Subcutaneous abdominal adipose tissue (tissue), 5 donors: ENCODE measurements at regions not wholly inside any gene's neighbourhood (a gene's known extent, or its start where the extent isn't known, plus 50 kb on each side); places are given as distances from the start of the nearest gene placed in this dataset.

Experiments
- H3K27ac ChIP-seq: one replicate; pipeline ENCODE4 v1.7.0; 2013; ENCODE audit warnings: low read depth, mild to moderate bottlenecking, inconsistent platforms, low read length, moderate library complexity
- H3K27me3 ChIP-seq, 5 donors: one replicate each; pipeline ENCODE4 v1.7.0; 2013; ENCODE audit warnings: low read length in 5 of 5, inconsistent platforms in 1 of 5; ENCODE audit not compliant: control insufficient read depth in 5 of 5, insufficient read depth in 4 of 5
- H3K36me3 ChIP-seq, 5 donors: one replicate each; pipeline ENCODE4 v1.7.0; 2013; ENCODE audit warnings: low read length in 5 of 5; ENCODE audit not compliant: control insufficient read depth in 5 of 5, insufficient read depth in 5 of 5
- H3K4me1 ChIP-seq, 5 donors: one replicate each; pipeline ENCODE4 v1.7.0; 2013; ENCODE audit warnings: low read length in 5 of 5, mild to moderate bottlenecking in 3 of 5, moderate library complexity in 1 of 5; ENCODE audit not compliant: control insufficient read depth in 5 of 5, insufficient read depth in 5 of 5
- H3K4me3 ChIP-seq, 5 donors: one replicate each; pipeline ENCODE4 v1.7.0; 2013; ENCODE audit warnings: low read length in 5 of 5, low read depth in 1 of 5
- H3K9ac ChIP-seq, 5 donors: one replicate each; pipeline ENCODE4 v1.7.0; 2013; ENCODE audit warnings: low read length in 5 of 5, mild to moderate bottlenecking in 4 of 5, moderate library complexity in 3 of 5
- H3K9me3 ChIP-seq, 5 donors: one replicate each; pipeline ENCODE4 v1.7.0; 2013; ENCODE audit warnings: low read length in 5 of 5; ENCODE audit not compliant: control insufficient read depth in 5 of 5
- donor health status: healthy.
- donor health status: healthy.
- donor health status: healthy.
- donor health status: healthy.
- donor health status: healthy.

DNA sequence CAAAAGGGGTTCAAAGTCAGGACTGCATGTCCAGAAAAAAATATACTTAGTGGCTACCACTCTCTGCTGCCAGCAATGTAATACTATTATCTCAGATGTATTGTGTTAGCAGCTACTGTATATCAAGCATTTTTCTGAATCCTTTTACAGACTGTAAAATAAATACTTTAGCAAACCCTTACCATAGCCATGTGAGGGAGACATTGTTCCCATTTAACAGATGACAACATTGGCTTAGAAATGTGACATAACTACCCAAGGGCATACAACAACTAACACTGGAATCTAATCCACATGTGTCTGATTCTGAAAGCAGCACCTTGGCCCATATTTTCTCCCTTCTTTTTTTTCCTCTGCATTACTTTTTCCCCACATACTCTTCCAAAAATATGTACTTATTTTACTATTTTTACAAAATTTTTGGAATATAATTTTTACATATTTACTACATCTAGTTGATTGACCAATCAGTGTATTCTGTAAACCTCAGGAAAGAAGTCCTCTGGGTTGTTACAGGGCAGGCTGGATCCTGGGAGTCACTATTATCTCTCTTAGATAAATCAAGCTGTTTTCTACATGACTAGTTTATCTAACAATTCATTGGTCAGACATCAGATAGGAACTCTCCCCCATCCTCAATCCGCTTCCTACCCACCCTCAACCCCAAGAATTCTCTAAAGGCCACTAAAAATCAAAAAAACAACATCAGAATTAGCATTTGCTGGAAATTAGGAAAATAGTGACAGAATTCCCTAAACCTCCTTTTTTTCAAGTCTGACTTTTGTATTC lies 154.1 kb downstream of the BTG1 start:
- Histone ChIP-seq H3K4me3 (no peak overlapping the region), H3K27me3 (no peaks in the 10 kb centered on the region), H3K9ac (no peak overlapping the region), H3K9me3 (no peaks in the 10 kb centered on the region), H3K4me1 (peaks cover 0 to 22% (median 0%) of the 10 kb centered on the region in 5 donors), H3K27ac (no peak overlapping the region), H3K36me3 (no peaks in the 10 kb centered on the region)

DNA sequence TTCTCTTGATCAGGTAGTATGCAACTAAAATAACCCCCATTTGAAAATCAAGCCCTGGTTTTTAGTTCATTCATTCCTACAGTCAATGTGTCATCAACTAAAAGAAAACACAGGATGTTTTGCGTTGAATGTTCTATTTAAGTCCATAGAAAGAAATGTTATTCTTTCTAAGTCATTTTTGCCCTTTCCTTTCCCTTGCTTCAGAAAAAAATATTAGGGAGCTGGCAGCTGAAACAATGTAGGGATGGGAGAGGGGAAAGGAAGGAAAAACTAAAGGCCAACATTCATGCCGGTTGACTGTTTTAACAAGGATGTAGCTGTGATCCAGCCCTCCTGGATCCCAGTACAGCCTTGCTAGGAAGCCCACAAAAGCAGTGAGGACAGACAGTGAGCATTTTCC lies 155.1 kb downstream of the BTG1 start:
- no peaks in the 10 kb centered on the region for H3K36me3 ChIP-seq
- H3K9ac ChIP-seq, result peak overlapping the region in 1 of 5 donors; percentile 1
- H3K4me1 ChIP-seq, result peaks cover 0 to 32% (median 0%) of the 10 kb centered on the region in 5 donors
- no peak overlapping the region for H3K4me3 ChIP-seq
- H3K27ac ChIP-seq, result no peak overlapping the region
- no peaks in the 10 kb centered on the region for H3K27me3 ChIP-seq
- no peaks in the 10 kb centered on the region for H3K9me3 ChIP-seq

DNA sequence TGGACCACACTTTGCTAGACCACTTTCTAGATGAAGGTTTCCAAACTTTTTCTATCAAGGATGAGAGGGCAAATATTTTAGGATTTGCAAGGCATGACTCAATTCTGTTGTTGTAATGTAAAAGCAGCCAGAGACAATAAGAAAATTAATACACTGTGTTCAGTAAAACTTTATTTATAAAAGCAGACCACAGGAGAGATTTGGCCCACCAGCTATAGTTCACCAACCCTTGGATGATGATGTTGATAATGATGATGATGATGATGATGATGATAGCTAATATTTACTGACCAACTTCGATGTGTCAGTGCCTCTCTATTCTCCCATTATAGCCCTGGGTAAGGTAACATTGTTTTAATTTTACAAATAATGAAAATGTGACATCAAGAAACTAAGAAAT lies 156.5 kb downstream of the BTG1 start:
- Histone ChIP-seq H3K9me3 (no peaks in the 10 kb centered on the region), H3K27ac (no peak overlapping the region), H3K4me1 (peaks cover 0 to 41% (median 5%) of the 10 kb centered on the region in 5 donors), H3K27me3 (no peaks in the 10 kb centered on the region), H3K36me3 (no peaks in the 10 kb centered on the region), H3K4me3 (no peak overlapping the region), H3K9ac (no peak overlapping the region)

DNA sequence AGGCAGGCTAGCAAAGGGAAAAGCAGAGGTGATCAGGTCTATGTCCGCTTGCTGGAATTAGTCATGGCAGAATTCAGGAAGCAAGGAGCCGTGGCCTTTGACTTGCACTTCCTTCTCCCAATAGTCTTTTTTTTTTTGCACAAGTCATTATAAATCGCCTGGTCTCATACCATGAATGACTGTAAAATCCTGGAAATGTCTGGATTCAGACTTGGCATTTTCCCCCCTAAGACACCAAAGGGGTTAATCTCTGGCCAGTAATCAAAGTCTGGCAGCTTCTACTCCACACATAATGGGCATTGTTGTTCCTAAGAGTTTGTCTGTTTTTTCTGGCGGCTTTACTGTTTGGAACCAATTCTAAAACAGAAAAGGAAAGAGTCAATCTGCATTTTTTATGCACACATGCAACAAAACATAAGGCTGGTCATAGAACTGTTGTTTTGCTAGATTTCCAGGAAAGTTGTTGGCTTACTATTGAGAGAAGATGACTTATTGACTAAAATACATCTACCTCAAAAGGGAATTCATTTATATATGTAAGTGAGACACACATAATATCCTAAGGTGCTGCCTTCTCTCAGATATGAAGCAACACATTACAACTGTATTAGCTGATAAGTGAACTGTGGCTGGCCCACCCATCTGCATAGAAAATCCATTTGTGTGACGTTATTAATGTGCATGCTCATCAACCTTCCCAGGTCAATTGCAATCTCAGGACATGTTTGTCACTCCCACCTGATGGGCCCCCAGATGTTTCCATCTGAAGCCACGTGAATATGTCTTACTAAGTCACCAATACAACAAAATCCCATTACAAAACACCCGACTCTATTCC lies 157.3 kb downstream of the BTG1 start:
- H3K9ac ChIP-seq, result no peak overlapping the region
- H3K4me3 ChIP-seq, result no peak overlapping the region
- H3K27me3 ChIP-seq, result no peaks in the 10 kb centered on the region
- H3K36me3 ChIP-seq, result no peaks in the 10 kb centered on the region
- H3K9me3 ChIP-seq, result no peaks in the 10 kb centered on the region
- peaks cover 0 to 43% (median 5%) of the 10 kb centered on the region in 5 donors for H3K4me1 ChIP-seq
- H3K27ac ChIP-seq, result no peak overlapping the region

DNA sequence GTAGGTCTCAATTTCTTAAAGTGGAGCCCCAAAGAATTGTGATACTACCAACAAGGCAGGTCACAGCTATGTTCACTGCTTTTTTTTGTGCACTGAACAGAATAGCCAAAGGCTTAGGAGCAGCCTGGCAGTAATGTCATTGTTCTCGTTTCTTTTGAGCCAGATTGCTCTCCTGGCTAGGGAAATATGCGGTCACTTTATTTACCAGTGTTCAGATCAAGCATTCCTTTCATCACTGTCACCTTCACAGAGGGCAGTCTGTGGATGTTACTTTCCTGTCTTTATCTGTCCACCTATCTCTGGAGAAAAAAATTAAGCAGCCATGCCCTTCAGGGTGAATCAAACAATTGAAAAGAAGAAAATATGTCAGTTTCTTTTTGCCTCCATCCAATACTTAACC lies 159.6 kb downstream of the BTG1 start:
- peaks cover 0 to 40% (median 5%) of the 10 kb centered on the region in 5 donors for H3K4me1 ChIP-seq
- no peaks in the 10 kb centered on the region for H3K36me3 ChIP-seq
- peaks cover 0 to 7% (median 0%) of the 10 kb centered on the region in 5 donors for H3K9me3 ChIP-seq
- no peak overlapping the region for H3K4me3 ChIP-seq
- no peak overlapping the region for H3K27ac ChIP-seq
- no peaks in the 10 kb centered on the region for H3K27me3 ChIP-seq
- H3K9ac ChIP-seq, result no peak overlapping the region

DNA sequence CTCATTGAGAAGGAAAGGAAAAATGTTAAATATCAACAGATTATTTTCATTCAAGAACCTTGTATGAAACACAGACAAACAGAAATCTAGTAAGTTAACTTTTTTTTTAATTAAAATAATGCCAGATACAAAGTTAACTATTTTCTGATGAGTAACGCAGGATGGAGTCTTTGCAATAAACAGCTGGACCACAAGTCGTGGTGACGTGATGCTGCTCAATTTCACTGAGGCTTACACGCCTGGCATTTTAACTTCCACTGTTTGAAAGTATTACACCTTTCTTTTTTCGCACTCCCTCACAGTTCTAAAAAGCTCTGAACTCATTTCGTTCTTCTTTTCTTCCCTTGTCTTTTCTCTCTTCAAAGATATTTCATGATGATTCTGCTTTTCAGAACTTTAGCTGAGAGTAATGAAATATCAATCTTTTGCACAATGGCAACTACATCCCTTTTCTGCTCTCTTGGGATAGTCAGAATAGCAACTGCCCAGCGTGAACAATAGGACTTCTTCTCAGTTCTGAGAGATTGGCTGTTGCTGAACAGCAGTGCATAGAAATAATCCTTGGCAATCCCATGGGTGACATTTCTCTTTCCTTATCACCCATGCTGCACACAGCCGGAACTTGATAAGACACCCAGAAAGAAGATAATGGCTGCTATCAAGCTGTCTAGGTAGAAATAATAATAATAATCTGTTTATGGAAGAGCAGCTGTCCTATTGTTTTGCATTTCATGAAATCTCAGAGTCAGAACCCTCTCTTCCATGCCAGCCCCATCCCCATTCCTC lies 160.5 kb downstream of the BTG1 start:
- Histone ChIP-seq H3K27me3 (no peaks in the 10 kb centered on the region), H3K9me3 (peaks cover 0 to 7% (median 0%) of the 10 kb centered on the region in 5 donors), H3K4me1 (peaks cover 0 to 34% (median 5%) of the 10 kb centered on the region in 5 donors), H3K36me3 (no peaks in the 10 kb centered on the region), H3K9ac (no peak overlapping the region), H3K4me3 (no peak overlapping the region), H3K27ac (no peak overlapping the region)

DNA sequence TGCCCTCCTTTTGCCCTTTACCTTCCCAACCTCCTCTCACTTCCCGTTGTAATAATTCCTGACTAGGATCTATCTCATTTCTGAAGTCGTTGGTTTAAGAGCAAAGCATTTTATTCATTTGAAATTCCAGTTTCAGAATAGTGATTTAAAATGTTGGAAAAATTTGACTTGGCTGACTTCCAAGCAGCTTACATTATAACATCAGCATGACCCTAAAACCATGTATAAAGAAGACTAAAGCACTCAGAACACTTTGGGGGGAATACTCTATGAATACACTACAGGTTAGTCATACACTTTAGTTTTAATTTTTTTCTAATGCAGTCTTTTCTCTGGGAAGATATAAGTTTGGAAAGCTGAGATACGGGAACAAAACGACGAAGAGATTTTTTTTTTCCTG lies 161.1 kb downstream of the BTG1 start:
- Histone ChIP-seq H3K9ac (no peak overlapping the region), H3K36me3 (no peaks in the 10 kb centered on the region), H3K9me3 (peaks cover 0 to 7% (median 0%) of the 10 kb centered on the region in 5 donors), H3K4me1 (peaks cover 0 to 34% (median 5%) of the 10 kb centered on the region in 5 donors), H3K4me3 (no peak overlapping the region), H3K27me3 (no peaks in the 10 kb centered on the region), H3K27ac (no peak overlapping the region)

DNA sequence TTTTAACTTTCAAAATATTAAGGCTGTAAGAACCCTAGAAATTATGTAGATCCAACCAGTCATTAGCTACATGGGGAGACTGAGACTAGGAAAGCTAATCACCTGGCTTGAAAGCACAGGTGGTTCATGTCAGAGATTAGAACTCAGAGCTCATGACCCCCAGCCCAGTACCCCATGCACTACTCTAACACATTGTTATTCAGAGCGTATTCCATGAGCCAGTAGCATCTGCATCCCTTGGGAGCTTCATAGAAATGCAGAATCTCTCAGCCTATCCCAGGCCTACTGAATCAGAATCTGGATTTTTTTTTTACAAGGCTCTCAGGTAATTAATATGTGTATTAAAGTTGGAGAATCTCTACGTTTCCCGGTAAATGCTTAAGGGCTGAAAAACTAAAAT lies 161.7 kb downstream of the BTG1 start:
- Histone ChIP-seq H3K9ac (no peak overlapping the region), H3K9me3 (peaks cover 0 to 7% (median 0%) of the 10 kb centered on the region in 5 donors), H3K27ac (no peak overlapping the region), H3K27me3 (no peaks in the 10 kb centered on the region), H3K4me1 (peaks cover 0 to 34% (median 5%) of the 10 kb centered on the region in 5 donors), H3K36me3 (no peaks in the 10 kb centered on the region), H3K4me3 (no peak overlapping the region)

DNA sequence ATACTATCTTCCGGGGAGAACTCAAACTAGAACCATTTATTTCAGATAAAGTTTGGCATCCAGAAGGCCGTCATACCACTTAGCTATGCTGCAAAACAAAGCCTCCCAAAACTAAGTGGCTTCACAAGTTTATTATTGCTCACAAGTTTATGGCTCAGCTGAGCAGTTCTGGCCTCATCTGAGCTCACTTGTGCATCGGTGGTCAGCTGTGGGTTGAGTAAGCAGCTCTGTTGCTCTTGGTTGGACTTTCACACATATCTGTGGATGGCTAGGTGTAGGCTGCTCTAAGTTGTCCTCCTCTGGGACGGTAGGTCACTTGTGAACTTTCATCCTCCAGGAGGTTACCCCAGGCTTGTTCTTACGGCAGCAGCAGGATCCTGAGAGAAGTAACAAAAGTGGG lies 162.7 kb downstream of the BTG1 start:
- H3K27me3 ChIP-seq, result no peaks in the 10 kb centered on the region
- no peak overlapping the region for H3K27ac ChIP-seq
- H3K36me3 ChIP-seq, result no peaks in the 10 kb centered on the region
- H3K4me3 ChIP-seq, result no peak overlapping the region
- no peak overlapping the region for H3K9ac ChIP-seq
- H3K4me1 ChIP-seq, result peaks cover 0 to 34% (median 5%) of the 10 kb centered on the region in 5 donors
- H3K9me3 ChIP-seq, result peaks cover 0 to 7% (median 0%) of the 10 kb centered on the region in 5 donors
